ENCODE measurements at regions not wholly inside any gene's neighbourhood (a gene's known extent, or its start where the extent isn't known, plus 50 kb on each side); places are given as distances from the start of the nearest gene placed in this dataset.

- H3K27me3 Mint-ChIP-seq (ENCODE audit: low read depth), result no peaks in the 10 kb centered on the region
- no peaks in the 10 kb centered on the region for H3K36me3 Mint-ChIP-seq
- no peak overlapping the region for H3K27ac Mint-ChIP-seq
- no peak overlapping the region for H3K4me3 Mint-ChIP-seq
- no peaks in the 10 kb centered on the region for H3K4me1 Mint-ChIP-seq
- no peak for DNase-seq (ENCODE audit: low spot score in 2 of 2, unreplicated experiment in 2 of 2)
- peaks cover 60% of the 10 kb centered on the region for H3K9me3 Mint-ChIP-seq
- TF ChIP-seq CTCF (IDR thresholded peaks at IDR 0.05; ENCODE audit: unreplicated experiment), result no peak
These were observed 355.5 kb downstream of the EDEM1 start for GRCh38 chr3:5543047-5543446.

GRCh38 chr3:5545719-5546118 is 358.2 kb downstream of the EDEM1 start:
- H3K27me3 Mint-ChIP-seq (ENCODE audit: low read depth), result peaks cover 1% of the 10 kb centered on the region
- H3K27ac Mint-ChIP-seq, result no peak overlapping the region
- H3K4me3 Mint-ChIP-seq, result no peak overlapping the region
- peaks cover 63% of the 10 kb centered on the region for H3K9me3 Mint-ChIP-seq
- DNase-seq (ENCODE audit: low spot score in 2 of 2, unreplicated experiment in 2 of 2), result no peak
- TF ChIP-seq CTCF (IDR thresholded peaks at IDR 0.05; ENCODE audit: unreplicated experiment), result no peak
- H3K4me1 Mint-ChIP-seq, result no peaks in the 10 kb centered on the region
- H3K36me3 Mint-ChIP-seq, result no peaks in the 10 kb centered on the region

GRCh38 chr3:5553203-5553602 is 365.7 kb downstream of the EDEM1 start:
- DNase-seq (ENCODE audit: low spot score in 2 of 2, unreplicated experiment in 2 of 2), result no peak
- H3K4me3 Mint-ChIP-seq, result no peak overlapping the region
- no peak for TF ChIP-seq CTCF (IDR thresholded peaks at IDR 0.05; ENCODE audit: unreplicated experiment)
- H3K27ac Mint-ChIP-seq, result no peak overlapping the region
- H3K36me3 Mint-ChIP-seq, result no peaks in the 10 kb centered on the region
- peaks cover 6% of the 10 kb centered on the region for H3K27me3 Mint-ChIP-seq (ENCODE audit: low read depth)
- H3K9me3 Mint-ChIP-seq, result peaks cover 42% of the 10 kb centered on the region
- H3K4me1 Mint-ChIP-seq, result no peaks in the 10 kb centered on the region

GRCh38 chr3:5554245-5554747 is 366.8 kb downstream of the EDEM1 start:
- H3K4me1 Mint-ChIP-seq, result no peaks in the 10 kb centered on the region
- H3K27ac Mint-ChIP-seq, result no peak overlapping the region
- no peak for DNase-seq (ENCODE audit: low spot score in 2 of 2, unreplicated experiment in 2 of 2)
- TF ChIP-seq CTCF (IDR thresholded peaks at IDR 0.05; ENCODE audit: unreplicated experiment), result no peak
- no peak overlapping the region for H3K4me3 Mint-ChIP-seq
- peaks cover 6% of the 10 kb centered on the region for H3K27me3 Mint-ChIP-seq (ENCODE audit: low read depth)
- H3K9me3 Mint-ChIP-seq, result peaks cover 35% of the 10 kb centered on the region
- no peaks in the 10 kb centered on the region for H3K36me3 Mint-ChIP-seq

- H3K4me3 Mint-ChIP-seq, result no peak overlapping the region
- no peaks in the 10 kb centered on the region for H3K4me1 Mint-ChIP-seq
- DNase-seq (ENCODE audit: low spot score in 2 of 2, unreplicated experiment in 2 of 2), result no peak
- no peak overlapping the region for H3K27ac Mint-ChIP-seq
- no peaks in the 10 kb centered on the region for H3K36me3 Mint-ChIP-seq
- H3K9me3 Mint-ChIP-seq, result peaks cover 3% of the 10 kb centered on the region
- H3K27me3 Mint-ChIP-seq (ENCODE audit: low read depth), result peaks cover 2% of the 10 kb centered on the region
- TF ChIP-seq CTCF (IDR thresholded peaks at IDR 0.05; ENCODE audit: unreplicated experiment), result no peak
These were observed 372.7 kb downstream of the EDEM1 start for GRCh38 chr3:5560199-5560598.

Measured in mesothelial cell of epicardium (in vitro differentiated cells).